ENCODE measurements at regions not wholly inside any gene's neighbourhood (a gene's known extent, or its start where the extent isn't known, plus 50 kb on each side); places are given as distances from the start of the nearest gene placed in this dataset.
"Not testable (repeated sequence)": the region's sequence is repeated elsewhere in the genome, so short reads cannot be mapped to it uniquely, and the experiment has no call there.

DNA sequence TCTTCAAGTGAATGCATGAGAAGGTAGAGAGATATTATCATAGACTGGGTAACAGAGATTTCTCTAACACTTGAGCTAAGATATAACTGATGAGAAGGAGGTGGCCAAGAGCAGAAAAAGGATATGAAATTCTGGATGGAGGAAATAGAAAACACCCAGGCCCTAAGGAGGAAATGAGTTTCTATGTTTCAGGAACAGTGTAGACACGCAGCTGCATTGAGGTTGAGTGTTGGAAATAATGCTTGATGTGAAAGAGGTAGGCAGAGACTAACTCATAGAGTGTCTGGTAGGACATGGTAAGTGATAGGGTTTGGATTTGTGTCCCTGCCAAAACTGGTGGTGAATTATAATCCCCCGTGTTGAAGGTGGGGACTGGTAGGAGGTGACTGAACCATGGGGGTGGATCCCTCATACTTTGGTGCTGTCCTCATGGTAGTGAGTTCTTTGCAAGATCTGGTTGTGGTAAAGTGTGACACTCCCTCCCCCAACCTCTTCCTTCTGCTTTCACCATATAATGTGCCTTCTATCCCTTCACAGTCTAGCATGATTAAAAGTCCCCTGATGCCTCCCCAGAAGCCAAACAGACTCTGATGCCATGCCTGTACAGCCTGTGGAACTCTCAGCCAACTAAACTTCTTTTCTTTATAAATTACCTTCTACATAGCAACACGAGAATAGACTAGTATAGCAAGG is 787.3 kb downstream of the EDEM1 start:
- DNase-seq (ENCODE audit: low read depth, low spot score), result no peak

DNA sequence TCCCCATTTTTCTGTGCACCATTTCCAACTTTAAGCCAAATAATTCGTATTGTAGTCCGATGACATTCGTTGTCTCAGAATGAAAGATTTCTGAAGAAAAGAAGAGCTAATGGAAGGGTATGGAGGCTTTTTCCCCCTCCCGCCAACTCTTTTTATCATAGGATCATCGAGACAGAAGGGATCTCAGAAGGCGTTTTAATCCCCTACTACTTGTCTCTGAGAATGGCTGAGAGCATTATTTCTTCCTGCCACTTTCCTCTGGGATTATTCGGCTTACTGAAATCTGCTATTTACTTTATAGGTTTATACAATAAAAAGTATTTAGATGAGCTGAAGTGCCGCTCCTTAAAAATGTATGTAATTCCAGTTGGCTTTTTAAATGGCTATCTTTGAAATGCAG is 789.8 kb downstream of the EDEM1 start:
- DNase-seq (ENCODE audit: low read depth, low spot score), result no peak

DNA sequence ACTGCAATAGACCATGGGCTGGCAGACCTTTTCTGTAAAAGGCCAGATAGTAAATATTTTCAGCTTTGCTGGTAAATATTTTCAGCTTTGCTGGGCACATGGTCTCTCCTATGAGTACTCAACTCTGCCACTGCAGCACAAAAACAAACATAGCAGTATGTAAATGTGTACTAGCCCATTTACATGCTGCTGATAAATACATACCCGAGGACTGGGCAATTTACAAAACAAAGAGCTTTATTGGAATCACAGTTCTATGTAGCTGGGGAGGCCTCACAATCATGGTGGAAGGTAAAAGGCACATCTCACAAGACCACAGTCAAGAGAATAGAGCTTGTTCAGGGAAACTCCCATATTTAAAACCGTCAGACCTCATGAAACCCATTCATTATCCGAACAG is 793.0 kb downstream of the EDEM1 start:
- no peak for DNase-seq (ENCODE audit: low read depth, low spot score)

GRCh38 chr3:5994651-5995050 is 807.1 kb downstream of the EDEM1 start:
- no peak for DNase-seq (ENCODE audit: low read depth, low spot score)

DNA sequence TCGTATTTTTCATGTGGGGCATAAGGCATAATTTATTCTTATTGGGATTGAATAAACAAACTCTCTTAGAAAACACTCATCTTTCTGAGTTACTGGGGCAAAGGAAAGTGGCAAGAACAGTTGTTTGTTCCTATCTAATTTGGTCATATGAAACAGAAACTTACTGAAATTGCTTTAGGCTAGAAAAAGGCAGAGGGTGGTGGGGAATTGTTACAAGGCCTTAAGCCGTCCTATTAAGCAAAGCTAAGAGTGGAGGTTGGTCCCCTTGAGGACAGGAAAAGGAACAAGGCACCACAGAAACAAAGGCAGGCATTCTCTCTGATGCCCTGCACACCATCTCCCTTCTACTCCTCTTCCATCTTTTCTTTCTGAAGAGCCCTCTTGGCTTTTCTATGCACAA is 830.9 kb downstream of the EDEM1 start:
- no peak for DNase-seq (ENCODE audit: low read depth, low spot score)

- DNase-seq (ENCODE audit: low read depth, low spot score), result no peak
Measured at GRCh38 chr3:6022621-6023020, 835.1 kb downstream of the EDEM1 start.

DNA sequence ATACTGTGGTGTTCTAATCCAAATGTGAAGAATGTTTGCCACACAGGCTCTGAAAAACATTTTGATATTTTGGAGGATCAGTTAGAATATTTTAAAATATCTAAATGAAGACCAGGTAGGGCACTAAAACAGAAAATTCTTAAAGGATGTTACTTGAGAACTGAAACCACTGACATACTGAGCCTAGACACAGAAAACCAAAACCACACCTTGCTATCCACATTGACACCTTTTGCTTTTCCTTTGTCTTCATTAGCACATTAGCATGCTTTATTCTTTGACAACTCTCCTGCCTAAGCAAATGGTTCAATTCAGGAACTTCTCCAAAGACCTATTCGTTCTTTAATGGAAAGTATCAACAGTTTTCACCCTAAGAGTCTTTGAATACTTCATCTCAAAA is 835.9 kb upstream of the GRM7 start:
- DNase-seq (ENCODE audit: low read depth, low spot score), result no peak

GRCh38 chr3:6030648-6031047 is 830.3 kb upstream of the GRM7 start:
- not testable (repeated sequence) for DNase-seq (ENCODE audit: low read depth, low spot score)

DNA sequence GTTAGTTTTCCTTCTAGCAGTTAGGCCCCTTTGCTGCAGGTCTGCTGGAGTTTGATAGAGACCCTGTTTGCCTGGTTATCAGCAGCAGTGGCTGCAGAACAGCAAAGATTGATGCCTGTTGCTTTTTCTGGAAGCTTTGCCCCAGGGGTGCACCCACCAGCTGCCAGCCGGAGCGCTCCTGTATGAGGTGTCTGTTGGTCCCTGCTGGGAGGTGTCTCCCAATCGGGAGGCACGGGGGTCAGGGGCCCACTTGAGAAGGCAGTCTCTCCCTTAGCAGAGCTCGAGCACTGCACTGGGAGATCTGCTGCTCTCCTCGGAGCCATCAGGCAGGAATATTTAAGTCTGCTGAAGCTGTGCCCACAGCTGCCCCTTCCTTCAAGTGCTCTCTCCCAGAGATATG is 825.3 kb upstream of the GRM7 start:
- DNase-seq (ENCODE audit: low read depth, low spot score), result no peak

GRCh38 chr3:6039971-6040370 is 820.9 kb upstream of the GRM7 start:
- no peak for DNase-seq (ENCODE audit: low read depth, low spot score)

- DNase-seq (ENCODE audit: low read depth, low spot score), result no peak
Measured at GRCh38 chr3:6041894-6042293, 819.0 kb upstream of the GRM7 start.

GRCh38 chr3:6047016-6047415 is 813.9 kb upstream of the GRM7 start:
- DNase-seq (ENCODE audit: low read depth, low spot score), result no peak

- DNase-seq (ENCODE audit: low read depth, low spot score), result no peak
Measured at GRCh38 chr3:6060251-6060650, 800.7 kb upstream of the GRM7 start.

- DNase-seq (ENCODE audit: low read depth, low spot score), result no peak
Measured at GRCh38 chr3:6062261-6063187, 798.4 kb upstream of the GRM7 start.

GRCh38 chr3:6066397-6066796 is 794.5 kb upstream of the GRM7 start:
- no peak for DNase-seq (ENCODE audit: low read depth, low spot score)

DNA sequence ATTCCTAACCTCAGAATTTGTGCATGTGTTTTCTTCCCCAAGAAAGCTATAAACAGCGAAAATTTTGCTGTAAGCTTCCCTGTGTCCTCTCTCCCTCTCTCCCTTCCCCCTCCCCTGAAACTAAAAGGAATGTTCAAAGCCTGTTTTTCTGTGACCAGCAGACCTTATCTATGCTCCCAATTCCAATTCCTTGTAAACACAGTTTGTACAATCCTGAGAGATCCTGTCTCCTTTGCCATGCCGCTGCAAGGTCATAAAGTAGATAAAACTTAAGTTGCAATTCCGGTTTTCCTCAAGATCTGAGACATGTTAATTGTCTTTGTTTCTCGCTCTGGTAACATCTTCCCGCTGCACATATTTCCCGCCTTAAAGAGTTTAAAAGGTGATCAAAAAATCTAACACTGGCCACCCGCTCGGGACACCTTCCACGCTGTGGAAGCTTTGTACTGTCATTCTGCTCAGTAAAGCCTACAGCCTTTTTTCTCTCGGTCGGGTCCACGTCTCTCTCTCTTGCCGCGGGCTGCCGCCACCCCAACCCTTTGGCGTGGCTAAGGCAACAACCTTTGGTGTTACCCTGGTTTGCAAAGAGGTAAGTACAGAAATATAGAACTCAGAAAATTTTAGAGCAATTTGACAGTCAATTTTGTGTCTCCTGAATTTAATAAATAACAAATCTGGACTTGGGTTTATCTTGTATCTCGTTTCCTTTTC is 793.9 kb upstream of the GRM7 start:
- not testable (repeated sequence) for DNase-seq (ENCODE audit: low read depth, low spot score)

DNA sequence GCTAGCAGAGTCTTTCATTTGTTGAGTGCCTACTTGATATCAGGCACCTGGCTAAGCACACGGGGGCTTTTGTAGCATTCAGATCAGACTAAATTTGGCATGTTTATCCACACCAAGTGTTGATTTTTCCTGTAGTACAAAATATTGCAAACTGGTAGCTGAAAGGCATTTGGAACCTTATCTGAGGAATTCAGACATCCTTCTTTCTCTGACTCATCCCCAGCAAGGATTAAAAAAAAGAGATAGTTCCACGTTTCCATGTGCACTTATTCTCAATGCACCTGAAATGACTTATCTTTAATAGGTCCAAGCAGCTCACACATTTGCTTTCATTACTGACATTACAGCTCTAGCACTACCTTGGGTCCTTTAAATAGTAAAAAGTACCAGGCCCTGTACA is 786.0 kb upstream of the GRM7 start:
- no peak for DNase-seq (ENCODE audit: low read depth, low spot score)

DNA sequence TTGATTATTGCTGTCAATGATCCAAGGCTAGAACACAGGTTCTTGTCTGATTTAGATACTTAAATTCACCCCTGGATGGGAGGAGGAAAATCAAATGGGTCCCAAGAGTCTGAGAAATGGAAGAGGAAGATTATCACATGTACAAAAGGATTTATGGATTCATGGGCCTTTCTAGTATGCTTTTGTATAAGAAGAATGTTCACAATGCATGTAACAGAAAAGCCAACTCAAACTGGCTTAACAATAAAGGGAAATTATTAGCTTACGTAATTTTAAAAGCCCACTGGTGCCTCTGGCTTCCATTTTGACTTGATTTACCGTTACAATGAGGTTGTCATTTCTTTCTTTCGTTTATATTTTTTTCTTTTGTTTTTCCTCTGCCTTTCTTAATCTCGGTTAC is 782.5 kb upstream of the GRM7 start:
- no peak for DNase-seq (ENCODE audit: low read depth, low spot score)

DNA sequence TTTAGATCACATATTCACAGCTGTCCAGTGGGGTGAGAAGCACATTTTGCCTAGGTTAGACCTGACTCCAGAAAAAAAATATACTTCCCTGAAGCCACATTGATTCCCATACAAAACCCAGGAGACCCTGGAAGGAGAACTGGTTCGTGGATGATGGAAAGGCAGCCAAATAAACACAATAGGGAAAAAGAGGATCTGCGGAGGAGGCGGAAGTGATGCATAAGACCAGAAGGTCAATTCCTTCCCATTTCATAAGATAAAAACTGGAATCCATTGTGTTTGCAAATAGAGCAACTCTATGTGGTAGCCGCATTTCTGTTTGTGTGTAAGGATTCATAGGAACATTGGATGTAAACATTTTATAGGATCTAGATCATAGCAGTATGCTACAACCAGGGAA is 781.9 kb upstream of the GRM7 start:
- DNase-seq (ENCODE audit: low read depth, low spot score), result no peak

GRCh38 chr3:6079561-6080179 is 781.2 kb upstream of the GRM7 start:
- no peak for DNase-seq (ENCODE audit: low read depth, low spot score)

GRCh38 chr3:6088433-6088832 is 772.5 kb upstream of the GRM7 start:
- no peak for DNase-seq (ENCODE audit: low read depth, low spot score)

DNA sequence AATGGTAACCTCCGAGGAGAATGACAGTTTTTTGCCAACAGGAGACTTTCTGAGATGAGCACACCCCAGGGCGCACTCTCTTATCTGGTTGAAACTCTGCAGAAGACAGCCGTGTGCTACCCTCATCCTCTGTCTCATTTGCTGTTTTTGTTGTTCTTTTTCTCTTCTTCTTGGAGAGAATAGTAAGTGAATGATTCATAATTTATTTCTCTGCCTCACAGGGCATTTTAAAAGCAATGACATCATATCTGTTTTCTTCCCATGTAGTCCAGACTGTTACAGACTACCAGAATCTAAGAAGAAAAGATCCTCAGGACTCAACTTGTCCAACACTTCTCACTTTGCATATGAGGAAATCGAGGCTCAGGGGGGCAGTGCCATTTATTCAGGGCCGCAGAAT is 771.1 kb upstream of the GRM7 start:
- no peak for DNase-seq (ENCODE audit: low read depth, low spot score)

Measured in activated CD4-positive, CD25-positive, alpha-beta regulatory T cell treated with anti-CD3 and anti-CD28 coated beads, Interleukin-2, amount 50 U/mL, for 16 hours (primary cell).